HTR-8/SVneo (cell line): ENCODE measurements at regions not wholly inside any gene's neighbourhood (a gene's known extent, or its start where the extent isn't known, plus 50 kb on each side); places are given as distances from the start of the nearest gene placed in this dataset.
A peak's percentile ranks its signal among the peaks of the same experiment; 100 is the strongest.
"Not testable (repeated sequence)": the region's sequence is repeated elsewhere in the genome, so short reads cannot be mapped to it uniquely, and the experiment has no call there.

Experiments used
- DNase-seq: peaks from one replicate; pipeline ENCODE4 v3.0.0; 2011; ENCODE audit warnings: low spot score, mixed read lengths; ENCODE audit not compliant: insufficient read length
- FAIRE-seq: peaks from 2 replicates; lab custom pipeline; 2011; peaks lifted over from hg19 to GRCh38; lab: Jason Lieb, UNC

GRCh38 chr6:125421836-125422235 lies 120.1 kb upstream of the HDDC2 start:
- DNase-seq (peak; percentile 4), FAIRE-seq (no peak)

- no peak for FAIRE-seq
- no peak for DNase-seq
These were observed 121.3 kb upstream of the HDDC2 start for GRCh38 chr6:125423047-125423446.

GRCh38 chr6:125431971-125432370 lies 130.2 kb upstream of the HDDC2 start:
- no peak for FAIRE-seq

GRCh38 chr6:125432963-125433362 lies 131.2 kb upstream of the HDDC2 start:
- FAIRE-seq, result no peak
- DNase-seq, result no peak

More at GRCh38 chr6:125431971-125432370, 130.2 kb upstream of the HDDC2 start:
- DNase-seq, result no peak

DNA sequence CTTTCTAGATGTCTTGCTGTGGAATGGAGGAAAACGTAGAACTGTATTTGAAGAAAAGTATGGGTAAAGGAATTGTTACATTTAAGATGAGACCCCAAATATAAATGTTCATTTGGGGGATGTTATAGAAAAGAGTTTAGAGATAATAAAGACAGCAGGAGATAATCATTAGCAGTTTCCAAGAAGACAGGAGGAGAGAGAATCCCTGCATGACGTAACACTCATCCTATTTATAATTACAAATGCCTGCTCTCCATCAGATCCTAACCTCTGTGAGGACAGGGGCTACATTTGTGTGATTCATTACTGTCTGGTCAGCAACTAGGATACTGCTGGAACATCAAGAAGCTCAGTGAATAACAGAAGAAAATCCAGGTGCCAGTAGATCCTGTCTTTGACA lies 133.0 kb upstream of the HDDC2 start:
- no peak for DNase-seq
- no peak for FAIRE-seq

DNA sequence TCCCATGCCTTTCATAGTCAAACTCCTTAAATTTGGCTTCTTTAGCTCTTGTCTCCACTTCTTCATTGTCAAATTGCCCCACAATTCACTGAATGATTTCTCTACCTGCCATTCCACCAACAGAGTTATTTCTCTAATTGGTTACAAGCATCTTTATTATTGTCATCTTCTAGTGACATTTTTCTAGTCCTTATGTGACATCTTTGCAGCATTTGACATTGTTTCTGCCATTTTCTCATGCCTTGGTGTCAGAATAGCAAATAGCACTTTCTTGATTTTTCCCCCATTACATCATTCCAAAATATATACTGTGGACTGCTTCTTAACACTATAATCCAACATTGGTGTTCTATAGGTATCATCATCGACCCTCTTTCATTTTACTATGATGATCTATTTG lies 137.7 kb upstream of the HDDC2 start:
- DNase-seq (no peak), FAIRE-seq (no peak)

GRCh38 chr6:125444006-125444923 lies 142.5 kb upstream of the HDDC2 start:
- no peak for DNase-seq
- FAIRE-seq, result no peak

DNA sequence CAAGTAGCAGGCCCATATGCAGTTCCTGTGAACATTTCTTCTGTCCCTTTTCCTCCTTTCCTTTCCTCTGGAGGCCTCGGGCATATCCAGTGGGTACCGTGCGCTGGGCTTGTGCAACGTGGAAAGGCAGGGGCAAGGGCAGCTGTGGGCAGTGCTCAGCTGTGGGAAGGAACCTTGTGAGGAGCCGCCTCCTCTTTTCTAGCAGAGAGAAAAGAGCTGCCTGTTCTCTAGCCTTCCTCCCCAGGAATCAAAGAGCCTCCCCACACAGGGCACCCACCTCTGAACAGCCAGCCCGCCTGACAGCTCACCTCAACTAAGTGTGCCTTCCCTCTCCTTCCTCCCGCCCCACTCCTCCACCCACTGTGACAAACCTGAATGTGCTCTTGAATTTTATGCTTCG lies 143.3 kb upstream of the HDDC2 start:
- FAIRE-seq (no peak), DNase-seq (no peak)

DNA sequence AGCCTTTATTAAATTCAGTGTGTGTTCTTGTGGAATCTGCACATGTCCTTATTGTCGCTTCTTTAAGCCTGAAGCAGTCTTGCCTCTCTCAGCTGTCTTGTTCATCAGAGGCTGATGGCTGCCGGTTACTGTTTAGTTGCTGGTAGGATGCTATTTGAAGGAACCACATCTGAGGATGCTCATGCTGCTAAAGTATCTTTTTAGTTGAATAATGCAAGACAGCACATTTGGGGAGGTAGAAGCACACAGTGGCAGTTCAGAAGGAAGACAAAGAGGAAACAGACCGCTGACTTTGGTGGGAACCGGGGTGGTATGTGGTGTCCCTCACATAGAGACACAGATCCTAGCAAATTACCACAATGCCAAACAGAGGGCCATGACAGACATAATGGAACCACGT lies 144.2 kb upstream of the HDDC2 start:
- FAIRE-seq (no peak), DNase-seq (no peak)

GRCh38 chr6:125451750-125452149 lies 150.0 kb upstream of the HDDC2 start:
- FAIRE-seq (no peak), DNase-seq (no peak)

DNA sequence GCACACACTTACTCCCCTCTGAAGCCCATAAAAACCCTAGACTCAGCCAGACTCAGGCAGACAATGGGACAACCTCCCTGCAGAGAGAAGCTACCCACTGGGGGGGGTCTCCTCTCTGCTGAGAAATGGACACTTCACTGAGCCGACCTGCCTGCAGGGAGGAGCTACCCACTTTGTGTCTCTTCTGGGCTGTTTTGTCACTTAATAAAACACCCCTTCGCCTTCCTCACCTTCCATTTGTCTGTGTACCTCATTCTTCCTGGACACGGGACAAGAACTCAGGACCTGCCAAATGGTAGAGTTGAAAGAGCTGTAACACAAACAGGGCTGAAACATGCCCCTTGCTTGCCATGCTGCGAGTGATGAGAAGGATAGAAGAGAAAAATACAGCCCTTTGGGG lies 151.7 kb upstream of the HDDC2 start:
- no peak for FAIRE-seq
- no peak for DNase-seq

GRCh38 chr6:125454351-125454750 lies 152.6 kb upstream of the HDDC2 start:
- DNase-seq (no peak), FAIRE-seq (no peak)

DNA sequence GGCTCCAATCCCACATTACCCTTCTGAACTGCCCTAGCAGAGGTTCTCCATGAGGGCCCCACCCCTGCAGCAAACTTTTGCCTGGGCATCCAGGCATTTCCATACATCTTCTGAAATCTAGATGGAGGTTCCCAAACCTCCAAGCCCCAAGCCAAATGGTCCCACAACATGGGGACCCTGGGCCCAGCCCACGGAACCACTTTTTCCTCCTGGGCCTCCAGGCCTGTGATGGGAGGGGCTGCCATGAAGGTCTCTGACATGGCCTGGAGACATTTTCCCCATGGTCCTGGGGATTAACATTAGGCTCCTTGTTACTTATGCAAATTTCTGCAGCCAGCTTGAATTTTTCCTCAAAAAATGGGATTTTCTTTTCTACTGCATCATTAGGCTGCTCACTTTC lies 156.7 kb upstream of the HDDC2 start:
- FAIRE-seq, DNase-seq: not testable (repeated sequence)

DNA sequence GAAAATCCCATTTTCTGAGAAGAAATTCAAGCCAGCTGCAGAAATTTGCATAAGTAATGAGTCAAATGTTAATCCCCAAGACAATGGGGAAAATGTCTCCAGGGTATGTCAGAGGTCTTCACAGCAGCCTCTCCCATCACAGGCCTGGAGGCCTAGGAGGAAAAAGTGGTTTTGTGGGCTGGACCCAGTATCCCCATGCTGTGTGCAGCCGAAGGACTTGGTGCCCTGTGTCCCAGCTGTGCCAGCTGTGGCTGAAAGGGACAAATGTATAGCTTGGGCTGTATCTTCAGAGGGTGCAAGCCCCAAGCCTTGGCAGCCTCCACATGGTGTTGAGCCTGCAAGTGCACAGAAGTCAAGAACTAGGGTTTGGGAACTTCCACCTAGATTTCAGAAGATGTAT lies 163.6 kb upstream of the HDDC2 start:
- FAIRE-seq, result not testable (repeated sequence)

GRCh38 chr6:125469915-125470314 lies 168.1 kb upstream of the HDDC2 start:
- DNase-seq, result no peak
- FAIRE-seq, result no peak

More for the DNA sequence above, 163.6 kb upstream of the HDDC2 start:
- DNase-seq, result not testable (repeated sequence)

DNA sequence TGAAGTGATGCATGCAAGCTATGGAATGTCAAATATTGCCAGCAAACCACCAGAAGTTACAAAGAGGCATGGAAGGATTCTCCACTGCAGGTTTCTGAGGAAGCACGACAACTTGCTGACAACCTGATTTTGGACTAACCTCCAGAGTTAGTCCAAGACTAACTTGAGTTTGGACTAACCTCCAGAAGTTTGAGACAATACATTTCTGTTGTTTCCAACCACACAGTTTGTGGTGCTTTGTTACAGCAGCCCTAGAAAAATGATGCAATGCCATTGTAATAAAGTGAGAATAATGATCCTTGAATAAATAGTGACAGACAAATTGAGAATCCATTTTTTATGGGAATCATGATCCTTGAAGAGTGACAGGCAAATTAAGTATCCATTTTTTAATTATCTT lies 169.9 kb upstream of the HDDC2 start:
- FAIRE-seq (no peak), DNase-seq (no peak)

- FAIRE-seq, result no peak
- DNase-seq, result no peak
These were observed 172.3 kb upstream of the HDDC2 start for GRCh38 chr6:125474061-125474460.

DNA sequence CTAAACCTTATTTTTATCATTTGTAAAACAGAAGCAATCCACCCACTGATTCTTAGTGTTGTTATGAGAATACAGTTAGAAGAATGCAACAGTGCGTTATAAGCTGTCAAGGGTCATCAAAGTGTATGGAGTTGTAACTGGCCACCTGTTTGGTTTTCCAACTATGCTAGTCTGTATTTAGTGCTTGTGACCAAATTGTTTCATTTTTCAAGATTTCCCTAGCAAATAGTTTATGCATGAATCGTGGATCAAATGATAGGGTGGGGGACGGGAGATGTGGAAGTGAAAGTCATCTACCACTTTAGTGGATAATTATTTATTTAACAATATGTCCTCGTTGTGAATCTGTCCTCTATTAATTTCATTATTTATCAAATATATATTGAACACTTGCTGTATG lies 175.4 kb upstream of the HDDC2 start:
- FAIRE-seq, result no peak
- no peak for DNase-seq

DNA sequence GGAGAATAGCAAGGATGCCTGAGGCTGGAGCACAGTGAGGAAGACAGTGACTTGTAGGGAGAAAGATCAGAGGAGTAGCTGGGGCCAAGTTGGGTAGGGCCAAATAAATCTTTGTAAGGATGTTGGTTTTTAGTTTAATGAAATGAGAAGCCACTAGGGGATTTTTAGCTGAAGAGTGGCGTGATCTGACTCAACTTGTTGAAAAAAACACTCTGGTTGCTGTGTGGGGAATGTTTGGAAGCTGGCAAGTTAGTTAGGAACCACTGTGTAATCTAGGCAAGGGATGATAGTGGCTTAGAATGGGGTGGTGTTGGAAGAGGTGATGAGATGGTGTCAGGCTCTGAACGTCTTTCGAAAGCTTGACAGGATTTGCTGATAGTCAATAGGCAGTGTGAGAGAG lies 176.1 kb upstream of the HDDC2 start:
- FAIRE-seq, result no peak
- DNase-seq, result no peak

GRCh38 chr6:125480146-125480545 lies 178.4 kb upstream of the HDDC2 start:
- FAIRE-seq (no peak), DNase-seq (no peak)

DNA sequence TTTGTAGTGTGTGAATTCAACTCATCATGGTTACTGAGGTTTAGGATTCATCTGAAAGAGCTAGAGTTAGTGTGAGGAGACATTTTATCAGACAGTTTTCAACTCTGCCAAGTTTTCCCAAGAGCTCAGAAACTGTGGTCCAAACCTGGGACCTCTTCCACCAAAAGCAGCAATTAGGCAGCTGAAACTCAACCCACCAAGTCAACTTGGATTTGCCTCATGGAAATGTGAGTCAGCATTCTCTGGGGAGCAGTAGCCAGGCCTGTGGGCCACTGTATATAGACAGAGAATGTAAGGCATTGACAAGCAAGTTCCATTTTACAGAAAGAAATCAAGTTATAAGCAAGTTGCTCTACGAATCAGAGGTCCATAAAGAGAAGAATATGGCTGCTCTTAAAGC lies 178.8 kb upstream of the HDDC2 start:
- FAIRE-seq, result no peak
- no peak for DNase-seq

- FAIRE-seq (no peak), DNase-seq (no peak)
These were observed 179.3 kb upstream of the HDDC2 start for GRCh38 chr6:125481056-125481455.
